ENCODE measurements at regions not wholly inside any gene's neighbourhood (a gene's known extent, or its start where the extent isn't known, plus 50 kb on each side); places are given as distances from the start of the nearest gene placed in this dataset.
"Not testable (repeated sequence)": the region's sequence is repeated elsewhere in the genome, so short reads cannot be mapped to it uniquely, and the experiment has no call there.

DNA sequence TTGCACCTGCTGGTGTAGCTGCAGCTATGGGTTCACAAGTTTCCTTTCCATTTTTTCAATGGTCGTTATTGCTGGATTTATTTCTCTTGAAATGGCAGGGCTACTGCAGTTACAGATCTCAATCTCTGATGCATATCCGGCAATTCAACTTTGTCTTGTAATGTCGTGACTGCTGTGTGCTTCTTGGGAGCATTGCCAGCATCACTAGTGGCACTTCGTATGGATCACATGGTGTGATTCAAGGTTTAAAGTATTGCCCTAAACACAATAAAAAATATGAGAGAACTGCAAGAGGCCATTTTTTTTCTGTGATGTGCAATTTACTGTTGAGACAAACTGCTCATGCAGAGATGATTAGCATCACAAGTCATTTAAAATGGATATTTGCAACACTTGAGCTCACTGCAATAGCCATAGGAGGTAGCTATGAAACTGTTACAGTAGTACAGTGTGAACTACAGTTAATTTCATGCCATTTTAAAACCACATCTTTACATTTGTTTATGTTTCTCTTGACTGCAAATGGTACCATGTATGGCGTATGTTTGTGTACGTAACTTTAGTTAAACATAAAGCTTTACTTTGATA lies 217.4 kb upstream of the PDE3A start:
- DNase-seq, result no peak

DNA sequence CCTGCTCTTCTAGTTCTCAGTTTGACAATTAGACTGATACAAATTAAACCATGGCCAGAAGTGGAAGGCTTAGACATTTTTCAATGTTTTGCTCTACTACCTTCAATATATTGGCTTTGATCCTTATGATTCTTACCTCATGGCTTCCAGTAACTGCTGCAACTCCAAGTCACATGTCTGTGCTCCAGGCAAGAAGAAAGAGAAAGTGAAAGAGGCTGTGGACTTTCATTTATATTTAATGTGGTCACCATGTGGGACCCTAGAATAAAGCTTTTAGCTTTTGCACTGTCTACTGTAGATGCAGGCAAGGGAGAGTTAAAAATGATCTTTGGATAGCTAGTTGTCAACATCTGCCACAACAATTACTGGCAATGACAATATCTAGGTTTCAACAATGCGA lies 214.3 kb upstream of the PDE3A start:
- no peak for DNase-seq

DNA sequence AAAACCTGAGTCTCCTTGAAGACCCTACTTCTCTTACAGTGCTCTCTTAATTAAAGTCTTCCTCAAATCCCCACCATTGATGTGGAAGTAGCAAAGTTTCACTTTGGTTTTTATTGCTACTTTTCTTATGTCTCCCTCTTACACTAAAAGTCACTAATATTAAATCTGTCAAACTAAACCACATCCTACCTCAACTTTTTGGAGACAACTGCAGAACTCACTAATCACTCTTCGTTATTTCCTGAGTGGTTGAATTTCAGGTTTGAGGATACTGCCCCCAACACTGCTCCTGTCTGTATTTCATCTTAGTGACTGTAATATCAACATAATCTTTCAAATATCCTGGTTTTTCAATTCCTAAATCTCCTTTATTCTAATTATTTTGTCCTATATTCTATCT lies 213.0 kb upstream of the PDE3A start:
- no peak for DNase-seq

DNA sequence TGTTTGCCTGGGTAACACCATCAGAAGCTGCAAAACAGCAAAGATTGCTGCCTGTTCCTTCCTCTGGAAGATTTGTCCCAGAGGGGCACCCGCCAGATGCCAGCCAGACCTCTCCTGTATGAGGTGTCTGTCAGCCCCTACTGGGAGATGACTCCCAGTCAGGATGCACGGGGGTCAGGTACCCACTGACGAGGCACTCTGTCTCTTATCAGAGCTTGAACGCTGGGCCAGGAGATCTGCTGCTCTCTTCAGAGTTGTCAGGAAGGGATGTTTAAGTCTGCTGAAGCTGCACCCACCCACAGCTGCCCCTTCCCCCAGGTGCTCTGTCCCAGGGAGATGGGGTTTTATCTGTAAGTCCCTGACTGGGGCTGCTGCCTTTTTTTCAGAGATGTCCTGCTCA lies 207.4 kb upstream of the PDE3A start:
- DNase-seq, result not testable (repeated sequence)

DNA sequence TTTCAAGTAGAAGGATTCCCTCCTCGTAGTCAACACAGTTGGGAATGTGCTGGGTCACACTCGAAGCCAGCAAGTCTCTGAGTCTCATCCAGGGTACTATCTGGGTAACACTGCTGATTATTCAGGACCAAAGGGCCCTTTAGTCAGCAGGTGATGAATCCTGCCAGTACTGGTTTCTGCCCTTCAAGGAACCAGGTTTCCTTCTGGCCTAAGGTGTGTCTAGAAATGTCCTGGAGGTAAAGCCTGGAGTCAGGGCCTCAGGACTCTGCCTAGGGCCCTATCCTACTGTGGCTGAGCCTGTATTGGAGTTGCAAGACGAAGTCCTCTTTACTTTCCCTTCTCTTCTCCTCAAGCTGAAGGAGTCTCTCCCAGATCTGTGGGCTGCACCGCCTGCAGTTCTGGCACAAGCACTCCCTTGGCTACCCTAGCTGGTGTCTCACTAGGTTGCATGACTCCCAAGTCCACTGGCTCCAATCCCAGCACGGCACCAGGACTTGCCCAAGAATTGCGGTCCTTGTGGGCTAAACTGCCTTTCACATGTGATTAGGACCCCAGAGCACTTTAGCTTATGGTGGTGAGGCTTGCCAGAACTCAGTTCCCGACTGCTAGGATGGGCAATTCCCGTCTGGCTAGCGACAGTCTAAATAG lies 193.7 kb upstream of the PDE3A start:
- DNase-seq, result no peak

DNA sequence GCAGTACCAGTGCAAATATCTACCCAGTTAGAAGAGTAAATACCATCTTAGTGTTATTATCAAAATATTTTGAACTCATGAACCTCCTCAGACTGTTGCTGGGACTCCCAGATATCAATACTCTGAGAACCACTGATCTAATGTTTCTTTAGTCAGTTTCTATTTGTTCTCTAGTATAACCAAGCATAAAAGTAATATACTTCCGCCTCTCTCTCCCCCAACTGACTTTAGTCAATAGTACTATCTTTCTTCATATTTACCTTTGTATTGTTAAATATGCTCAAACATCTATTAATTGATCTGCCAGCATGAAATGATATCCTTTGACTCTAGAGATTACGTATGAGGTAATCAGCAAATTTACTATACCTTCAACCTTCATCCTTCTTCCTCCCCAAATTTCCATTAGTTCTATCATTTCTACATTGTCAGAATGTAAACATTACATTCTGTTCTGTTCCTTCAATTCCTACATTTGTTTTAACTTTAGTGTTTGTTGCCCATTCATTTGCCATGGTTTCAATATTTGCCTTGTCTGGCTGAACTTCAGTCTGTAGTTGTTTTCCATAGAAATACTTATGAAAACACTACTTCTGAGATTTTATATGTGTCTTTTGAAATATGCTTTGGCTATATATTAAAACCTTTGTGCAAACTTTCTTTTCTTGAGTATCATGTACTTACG lies 192.5 kb upstream of the PDE3A start:
- DNase-seq, result no peak

DNA sequence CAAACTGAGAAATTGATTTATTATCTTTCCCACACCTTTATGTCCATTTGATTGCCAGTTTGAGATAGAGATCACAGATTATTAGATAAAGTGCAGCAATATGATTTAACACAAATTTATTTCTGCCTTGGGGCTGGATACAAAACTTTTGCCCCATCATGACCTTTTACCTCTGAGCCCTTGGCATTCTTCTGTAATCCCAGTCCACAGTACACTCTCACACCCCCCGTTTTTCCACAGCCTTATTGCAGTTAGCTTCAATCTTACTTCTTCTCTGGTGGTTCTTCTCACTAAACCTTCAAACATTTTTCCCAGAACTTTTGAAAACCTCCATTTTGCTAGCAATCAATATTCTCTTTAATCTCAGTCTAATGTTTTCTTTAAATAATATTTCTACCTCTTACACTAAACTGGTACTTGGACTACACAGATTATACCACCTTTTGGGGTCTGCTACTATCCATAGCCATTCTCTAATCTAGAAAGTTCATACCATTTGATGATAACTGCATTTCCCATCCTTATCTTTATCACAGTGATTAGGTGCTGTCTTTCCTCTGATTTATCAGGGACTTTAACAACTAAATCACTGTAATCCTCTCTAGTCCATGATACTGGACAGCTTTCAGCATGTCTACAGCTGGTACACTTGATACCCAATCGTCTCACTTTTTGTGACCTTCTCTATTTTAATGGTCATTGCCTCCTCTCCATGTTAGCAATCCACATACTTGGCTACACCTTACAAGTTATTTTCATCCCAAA lies 186.7 kb upstream of the PDE3A start:
- no peak for DNase-seq

DNA sequence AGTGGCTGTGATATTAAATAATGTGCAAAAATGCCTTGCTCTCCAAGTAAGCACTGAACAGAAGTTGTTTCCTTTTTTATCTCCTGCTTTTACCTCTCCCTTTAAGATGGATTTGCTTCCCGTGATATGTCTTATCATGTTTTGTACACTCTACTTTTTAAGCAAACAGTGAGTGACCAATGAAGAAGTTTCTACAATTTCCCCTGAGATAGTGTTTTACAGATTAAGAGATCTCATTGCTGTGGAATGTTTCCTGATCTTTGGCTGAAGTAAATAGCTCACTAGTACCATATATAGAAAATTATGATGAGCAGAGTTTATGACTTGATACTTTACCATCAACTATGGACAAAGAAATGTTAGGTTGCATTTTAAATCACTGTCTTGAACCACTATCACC lies 184.8 kb upstream of the PDE3A start:
- peak; percentile 58 for DNase-seq

DNA sequence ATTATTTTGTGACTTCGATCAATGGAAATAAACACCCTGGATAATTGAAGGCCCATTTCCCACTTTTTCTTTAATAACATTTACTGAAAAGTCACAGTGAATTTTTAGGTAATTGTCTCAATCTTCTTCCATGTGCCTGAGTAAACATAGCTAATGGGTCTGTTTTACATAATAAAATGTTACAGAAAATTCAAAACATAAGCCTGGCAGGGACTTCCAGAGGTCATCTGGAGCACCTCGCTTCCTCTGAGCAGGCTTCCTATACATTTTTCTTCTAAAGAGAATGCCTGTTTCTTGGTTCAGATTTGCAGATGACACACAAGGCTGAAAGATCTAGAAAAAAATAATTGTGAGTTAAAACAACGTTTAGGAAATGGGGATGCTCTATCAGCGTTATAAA lies 183.8 kb upstream of the PDE3A start:
- no peak for DNase-seq

DNA sequence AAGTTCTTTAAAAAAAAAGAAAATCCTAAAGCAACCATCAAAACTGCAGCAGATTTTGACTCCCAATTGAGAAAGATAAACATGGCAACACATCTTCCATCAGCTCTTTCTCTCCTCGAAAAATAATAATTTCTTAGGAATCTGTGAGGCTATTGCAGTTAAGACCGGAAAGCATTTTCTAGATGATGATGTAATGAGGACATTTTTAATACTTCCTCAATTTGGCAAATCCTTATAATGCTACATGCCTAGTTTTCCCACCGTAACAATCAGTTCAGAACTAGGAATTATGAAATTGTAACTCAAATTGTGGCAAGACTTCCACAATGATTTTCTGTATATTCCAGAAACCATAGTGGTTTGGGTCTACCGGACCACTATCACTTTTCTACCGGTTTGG lies 180.9 kb upstream of the PDE3A start:
- no peak for DNase-seq

DNA sequence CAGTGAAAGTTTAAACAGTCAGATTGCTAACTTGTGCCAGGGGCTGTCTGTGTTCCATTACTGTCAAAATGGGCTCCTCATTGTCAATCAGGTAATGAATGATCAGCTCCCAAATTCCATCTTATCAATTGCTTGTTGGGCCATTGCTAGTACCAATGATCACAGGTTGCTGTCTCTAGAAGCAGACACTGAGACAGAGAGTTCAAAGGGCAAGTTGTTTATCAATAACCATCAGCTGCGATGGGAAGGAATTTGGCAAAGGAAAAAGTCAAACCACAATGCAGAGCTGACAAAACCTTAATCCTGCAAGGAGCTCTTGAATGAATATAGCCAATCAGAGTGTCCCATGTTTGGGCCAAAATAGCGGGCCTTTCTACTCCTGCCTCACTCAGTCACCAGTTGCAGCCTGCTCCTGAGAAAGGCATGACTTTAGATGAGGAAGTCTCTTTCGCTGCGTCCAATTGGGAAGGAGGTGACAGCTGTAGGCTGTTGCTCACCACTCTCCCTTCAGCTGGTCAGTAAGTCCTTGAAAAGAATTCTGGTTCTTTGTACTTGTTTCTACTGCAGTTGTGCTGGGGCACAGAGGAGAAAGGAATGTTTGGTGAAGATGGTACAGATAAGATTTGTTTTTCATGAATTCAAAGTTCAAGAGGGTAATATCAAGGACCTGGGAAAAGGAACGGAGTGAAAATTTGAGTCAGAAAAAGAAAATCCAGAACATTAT lies 179.2 kb upstream of the PDE3A start:
- DNase-seq, result no peak

DNA sequence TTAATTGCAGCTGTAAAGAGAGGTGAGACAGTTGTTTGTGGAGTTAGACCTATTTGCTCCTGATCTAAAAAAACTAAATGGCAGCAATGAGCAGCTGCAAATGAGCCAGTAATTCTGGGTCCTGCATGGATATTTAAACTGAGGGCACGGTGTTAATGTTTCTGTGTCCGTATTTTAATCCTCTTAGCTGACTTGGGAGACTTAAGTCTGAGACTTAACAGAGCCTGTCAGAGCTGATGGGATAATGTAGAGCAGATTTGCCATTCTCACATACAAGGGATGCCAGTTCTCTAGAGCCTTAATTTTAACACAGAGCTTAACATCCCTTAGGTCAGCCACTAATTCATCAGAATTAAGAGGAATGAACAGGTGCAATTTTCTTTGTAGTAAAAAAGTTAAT lies 178.6 kb upstream of the PDE3A start:
- DNase-seq, result no peak

DNA sequence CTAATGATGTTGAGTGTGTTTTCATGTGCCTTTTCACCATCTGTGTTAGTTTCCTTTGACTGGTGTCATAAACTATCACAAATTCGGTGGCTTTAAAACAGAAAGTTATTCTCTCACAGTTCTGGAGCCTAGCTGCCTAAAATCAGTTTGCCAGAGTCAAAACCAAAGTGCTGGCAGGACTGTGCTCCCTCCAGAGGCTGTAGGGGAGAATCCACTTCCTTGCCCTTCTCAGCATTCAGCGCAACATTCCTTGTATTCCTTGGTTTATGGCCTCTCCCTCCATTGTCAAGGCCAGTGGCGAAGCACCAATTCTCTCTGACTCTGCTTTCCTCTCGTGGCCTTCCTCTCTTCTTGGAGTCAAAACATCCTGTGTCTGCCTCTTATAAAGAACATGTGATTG lies 174.2 kb upstream of the PDE3A start:
- peak; percentile 64 for DNase-seq

DNA sequence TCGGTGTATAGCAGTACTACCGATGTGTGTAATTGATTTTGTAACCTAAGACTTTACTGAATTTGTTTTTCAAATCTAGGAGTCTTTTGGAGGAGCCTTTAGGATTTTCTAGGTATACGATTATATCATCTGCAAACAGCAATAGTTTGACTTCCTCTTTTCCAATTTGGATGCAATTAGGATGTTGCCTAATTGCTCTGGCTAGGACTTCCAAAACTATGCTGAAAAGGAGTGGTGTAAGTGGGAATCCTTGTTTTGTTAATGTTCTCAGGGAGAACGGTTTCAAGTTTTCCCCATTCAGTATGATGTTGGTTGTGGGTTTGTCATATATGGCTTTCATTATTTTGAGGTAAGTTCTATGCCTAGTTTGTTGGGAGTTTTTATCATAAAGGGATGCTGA lies 171.6 kb upstream of the PDE3A start:
- no peak for DNase-seq

DNA sequence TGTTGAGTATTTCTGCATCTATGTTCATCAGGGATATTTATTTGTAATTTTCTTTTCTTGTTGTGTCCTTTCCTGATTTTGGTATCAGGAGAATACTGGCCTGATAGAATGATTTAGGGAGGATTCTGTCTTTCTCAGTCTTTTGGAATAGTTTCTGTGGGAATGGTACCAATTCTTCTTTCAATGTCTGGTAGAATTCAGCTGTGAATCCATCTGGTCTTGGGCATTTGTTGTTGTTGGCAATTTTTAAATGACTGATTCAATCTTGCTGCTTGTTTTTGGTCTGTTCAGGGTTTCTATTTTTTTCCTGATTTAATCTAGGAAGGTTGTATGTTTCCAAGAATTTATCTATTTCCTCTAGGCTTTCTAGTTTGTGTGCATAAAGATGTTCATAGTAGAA lies 170.9 kb upstream of the PDE3A start:
- DNase-seq, result no peak

DNA sequence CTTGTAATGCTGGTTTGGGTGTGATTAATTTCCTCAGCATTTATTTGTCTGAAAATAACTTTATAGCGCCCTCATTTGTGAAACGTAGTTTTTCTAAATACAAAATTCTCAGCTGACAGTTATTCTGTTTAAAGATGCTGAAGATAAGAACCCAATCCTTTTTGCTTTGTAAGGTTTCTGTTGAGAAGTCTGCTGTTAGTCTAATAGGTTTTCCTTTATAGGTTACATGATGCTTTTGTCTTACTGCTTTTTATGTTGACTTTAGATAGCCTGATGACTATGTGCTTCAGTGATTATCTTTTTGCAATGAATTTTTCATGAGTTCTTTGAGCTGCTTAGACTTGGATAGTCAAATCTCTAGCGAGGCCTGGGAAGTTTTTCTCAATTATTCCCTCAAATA lies 168.6 kb upstream of the PDE3A start:
- no peak for DNase-seq

DNA sequence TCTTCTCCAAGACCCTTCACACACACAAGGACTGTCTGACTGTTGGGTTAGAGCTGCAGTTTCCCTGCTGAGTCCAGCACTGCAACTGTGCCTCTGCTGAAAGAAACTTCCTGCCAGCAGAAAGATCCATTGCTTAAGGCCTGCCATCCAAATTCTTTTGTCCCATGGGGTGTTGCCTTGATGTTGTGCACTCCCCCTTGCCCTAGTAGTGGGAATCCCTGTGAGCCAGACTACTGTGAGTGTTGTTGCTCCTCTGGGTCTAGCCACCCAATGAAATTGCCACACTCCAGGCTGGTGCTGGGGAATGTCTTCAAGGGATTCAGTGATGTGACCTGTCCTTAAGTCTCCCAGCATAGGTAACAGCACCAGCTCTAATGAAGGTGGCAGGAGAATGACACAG lies 166.6 kb upstream of the PDE3A start:
- DNase-seq, result no peak

DNA sequence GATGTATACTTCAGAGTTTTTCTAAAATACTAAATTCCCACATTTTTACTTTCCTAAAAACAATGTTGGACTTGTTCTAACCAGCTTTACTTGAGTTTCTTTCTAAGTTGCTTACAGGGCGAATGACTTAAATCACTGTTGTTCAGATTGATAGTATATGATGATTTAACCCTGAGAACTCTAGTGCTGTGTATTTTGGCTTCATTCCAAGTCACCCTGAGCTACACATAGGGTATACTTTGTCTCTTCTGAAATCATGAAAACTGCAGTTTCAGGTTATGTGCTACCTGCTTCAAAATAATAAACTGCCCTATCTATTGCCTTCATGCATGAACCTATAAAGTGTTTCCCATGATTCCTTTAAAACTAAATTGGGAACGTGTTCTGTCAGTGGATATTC lies 162.5 kb upstream of the PDE3A start:
- no peak for DNase-seq

DNA sequence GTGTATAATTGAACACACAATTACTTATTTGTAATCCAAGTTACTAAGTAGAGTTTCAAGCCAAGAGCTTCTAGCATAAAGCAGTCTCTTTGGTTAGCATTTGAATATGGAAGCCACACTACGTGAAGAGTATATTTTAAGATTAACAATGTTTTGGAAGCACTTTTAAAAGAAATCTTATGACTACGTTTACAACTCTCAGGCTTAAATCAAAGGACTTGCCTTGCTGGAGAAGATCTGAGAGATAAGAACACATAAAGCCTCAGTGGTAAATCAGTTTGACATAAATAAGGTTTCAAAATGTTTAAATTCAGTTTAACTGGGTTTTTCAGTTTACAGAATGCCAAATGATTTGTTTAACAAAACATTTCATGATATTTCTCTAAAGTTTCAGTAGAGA lies 161.9 kb upstream of the PDE3A start:
- no peak for DNase-seq

DNA sequence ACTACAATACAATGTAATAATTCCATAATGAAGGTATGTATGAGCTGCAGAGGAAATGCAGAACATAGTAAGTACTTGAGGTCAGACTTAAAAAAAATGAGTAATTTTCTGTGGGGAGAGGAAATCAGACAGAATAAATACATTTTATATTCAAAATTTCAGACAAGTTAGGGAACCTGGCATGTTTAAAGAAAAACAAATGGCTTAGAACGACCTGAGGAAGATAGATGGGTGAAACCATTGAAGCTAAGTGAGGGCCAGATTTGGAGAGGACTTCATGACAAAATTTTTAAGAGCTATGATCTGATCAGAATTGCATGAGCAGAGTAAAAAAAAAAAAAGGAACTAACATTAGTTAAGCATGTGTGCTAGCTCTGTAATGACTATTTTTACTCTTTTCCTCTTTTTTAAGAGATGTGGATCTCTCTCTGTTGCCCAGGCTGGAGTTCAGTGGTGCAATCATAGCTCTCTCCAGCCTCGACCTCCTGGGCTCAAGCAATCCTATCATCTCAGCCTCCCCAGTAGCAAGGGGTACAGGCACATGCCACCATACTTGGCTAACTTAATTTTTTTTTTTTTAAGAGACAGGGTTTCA lies 157.6 kb upstream of the PDE3A start:
- DNase-seq, result no peak

DNA sequence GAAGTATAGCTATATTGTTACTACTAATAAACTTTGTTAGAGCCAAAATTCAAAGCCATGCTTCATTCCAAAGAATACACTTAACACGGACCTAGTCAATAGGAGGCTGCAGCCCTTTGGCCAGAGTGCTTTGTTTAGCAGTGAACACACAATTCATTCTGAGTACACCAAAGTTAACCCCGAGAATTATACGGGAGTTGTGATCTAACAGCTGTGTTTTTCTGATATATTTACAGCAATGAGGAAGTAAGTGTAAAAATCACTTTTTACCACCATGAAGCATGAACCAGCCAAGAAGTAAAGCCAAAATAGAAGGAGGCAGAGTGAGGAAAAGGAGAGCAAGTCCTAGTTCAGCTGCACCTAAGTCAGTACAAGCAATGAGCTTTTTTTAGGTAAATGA lies 156.8 kb upstream of the PDE3A start:
- DNase-seq, result no peak

DNA sequence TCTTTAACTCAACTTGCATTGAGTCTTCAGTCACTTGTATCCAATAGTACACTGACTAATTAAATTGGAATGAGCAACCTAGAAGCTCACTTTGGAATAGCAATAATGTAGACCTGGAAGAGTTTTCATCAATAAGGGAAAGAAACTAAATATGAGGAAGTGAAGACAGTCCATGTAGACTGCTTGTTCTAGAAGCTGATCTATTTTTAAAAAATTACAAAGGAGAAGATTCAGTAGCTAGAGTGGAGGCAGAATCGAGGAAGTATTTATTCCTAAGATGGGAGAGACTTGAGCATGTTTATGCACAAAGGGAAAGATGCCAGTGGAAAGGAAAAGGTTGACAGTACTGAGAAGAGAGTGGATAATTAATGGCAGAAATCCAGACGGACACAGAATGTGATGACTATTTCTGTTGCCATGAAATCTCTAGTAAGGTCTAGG lies 156.3 kb upstream of the PDE3A start:
- DNase-seq, result peak; percentile 39
